ENCODE measurements at regions not wholly inside any gene's neighbourhood (a gene's known extent, or its start where the extent isn't known, plus 50 kb on each side); places are given as distances from the start of the nearest gene placed in this dataset.
"Not testable (repeated sequence)": the region's sequence is repeated elsewhere in the genome, so short reads cannot be mapped to it uniquely, and the experiment has no call there.

- no peak for DNase-seq
These were observed 2672.0 kb upstream of the PCDH20 start for GRCh38 chr13:64087624-64088023.

DNA sequence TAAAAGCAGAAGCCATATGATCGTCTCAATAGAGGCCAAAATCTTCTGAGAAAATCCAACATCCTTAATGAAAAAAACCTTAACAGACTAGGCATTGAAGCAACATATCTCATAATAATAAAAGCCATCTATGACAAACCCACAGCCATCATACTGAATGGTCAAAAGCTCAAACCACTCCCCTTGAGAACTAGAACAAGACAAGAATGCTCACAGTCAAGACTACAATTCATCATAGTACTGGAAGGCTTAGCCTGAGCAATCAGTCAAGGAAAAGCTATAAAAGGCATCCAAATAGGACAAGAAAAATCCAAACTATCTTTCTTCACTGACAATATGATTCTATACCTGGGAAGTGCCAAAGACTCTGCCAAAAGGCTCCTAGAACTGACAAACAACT is 2668.2 kb upstream of the PCDH20 start:
- DNase-seq: no peak

DNA sequence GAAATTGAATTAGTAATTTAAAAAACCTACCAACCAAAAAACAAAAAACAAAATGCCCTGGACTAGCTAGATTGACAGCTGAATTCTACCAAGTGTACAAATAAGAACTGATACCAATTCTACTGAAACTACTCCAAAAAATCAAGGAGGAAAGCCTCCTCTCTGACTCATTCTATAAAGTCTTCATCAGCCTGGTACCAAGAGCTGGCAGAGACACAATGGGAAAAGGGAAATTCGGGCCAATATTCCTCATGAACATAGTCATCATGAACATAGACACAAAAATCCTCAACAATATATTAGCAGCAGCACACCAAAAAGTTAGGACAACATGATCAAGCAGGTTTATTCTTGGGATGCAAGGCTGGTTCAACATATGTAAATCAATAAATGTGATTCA is 2667.7 kb upstream of the PCDH20 start:
- no peak for DNase-seq

- DNase-seq: no peak
These were observed 2662.9 kb upstream of the PCDH20 start for GRCh38 chr13:64078480-64078936.

DNA sequence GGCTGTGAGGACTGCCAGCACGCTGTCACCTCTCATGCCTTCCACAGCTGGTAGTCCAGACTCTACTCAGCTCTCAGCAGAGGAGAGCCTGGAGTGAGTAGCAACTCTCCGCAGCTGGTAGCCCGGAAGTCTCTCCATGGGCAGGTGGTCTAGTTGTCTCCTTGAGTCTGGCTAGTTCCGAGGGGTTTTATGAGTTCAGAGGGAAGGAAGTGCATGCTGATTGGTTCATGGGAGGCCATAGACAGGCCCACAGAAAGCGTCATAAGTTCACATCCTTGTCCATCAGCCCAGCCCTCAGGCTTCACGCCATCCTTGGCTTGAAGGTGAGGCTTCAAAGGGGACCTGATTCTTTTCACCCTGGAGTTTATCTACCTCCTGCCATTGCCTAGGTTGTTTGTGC is 2662.4 kb upstream of the PCDH20 start:
- DNase-seq: no peak

- DNase-seq: not testable (repeated sequence)
These were observed 2661.6 kb upstream of the PCDH20 start for GRCh38 chr13:64077132-64077835.

DNA sequence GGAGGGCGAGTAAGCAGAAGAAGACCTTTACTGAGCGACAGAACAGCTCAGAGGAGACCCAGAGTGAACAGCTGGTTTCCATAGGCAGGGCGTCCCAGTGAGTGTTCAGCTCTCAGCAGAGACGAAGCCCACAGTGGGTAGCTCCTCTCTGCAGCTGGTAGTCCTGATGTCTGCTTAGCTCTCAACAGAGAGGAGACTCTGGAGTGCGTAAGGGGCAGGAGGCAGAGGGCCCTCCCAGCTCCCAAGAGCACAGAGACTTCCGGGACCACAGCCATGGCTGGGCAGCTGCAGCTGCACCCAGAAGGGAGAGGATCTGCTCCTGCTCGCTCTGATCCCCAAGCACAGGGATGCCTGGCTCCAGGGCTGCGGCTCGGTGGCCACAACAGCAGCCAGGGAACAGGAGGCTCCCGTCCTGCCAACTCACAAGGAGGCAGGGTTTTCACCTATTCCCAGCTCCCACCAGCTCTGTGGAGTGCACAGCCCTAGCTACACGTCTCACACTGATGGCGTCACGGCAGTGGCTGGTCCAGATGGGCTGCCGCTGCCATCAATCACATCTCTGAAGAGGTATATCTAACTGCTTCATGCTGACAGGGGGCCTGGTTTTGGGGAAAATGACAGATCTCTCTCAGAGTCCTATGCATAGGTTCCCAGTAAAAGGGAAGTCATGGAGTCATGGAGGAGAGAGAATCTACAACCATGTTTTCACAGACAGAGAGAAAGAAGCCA is 2660.1 kb upstream of the PCDH20 start:
- no peak for DNase-seq

GRCh38 chr13:64074971-64075474 is 2659.4 kb upstream of the PCDH20 start:
- no peak for DNase-seq

DNA sequence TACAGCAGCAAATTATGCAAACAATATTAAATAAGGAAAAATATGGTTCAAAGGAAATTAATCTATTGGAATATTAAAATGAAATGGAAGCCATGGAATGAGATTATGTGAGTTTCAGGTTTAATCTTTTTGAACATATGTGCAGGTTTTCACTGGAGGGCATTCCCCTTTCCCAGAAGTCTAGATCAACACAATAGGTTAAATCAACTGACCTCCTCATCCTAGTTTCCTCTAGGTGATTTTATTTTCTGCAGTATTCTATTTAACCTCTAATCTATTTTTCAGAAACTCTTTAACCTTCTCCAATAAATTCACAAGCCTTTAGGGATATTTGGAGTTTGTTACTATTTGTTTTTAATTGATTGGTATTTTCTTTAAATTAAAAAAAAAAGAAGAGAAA is 2657.6 kb upstream of the PCDH20 start:
- DNase-seq: no peak

GRCh38 chr13:64071352-64071751 is 2655.7 kb upstream of the PCDH20 start:
- no peak for DNase-seq

GRCh38 chr13:64069892-64070291 is 2654.2 kb upstream of the PCDH20 start:
- no peak for DNase-seq

DNA sequence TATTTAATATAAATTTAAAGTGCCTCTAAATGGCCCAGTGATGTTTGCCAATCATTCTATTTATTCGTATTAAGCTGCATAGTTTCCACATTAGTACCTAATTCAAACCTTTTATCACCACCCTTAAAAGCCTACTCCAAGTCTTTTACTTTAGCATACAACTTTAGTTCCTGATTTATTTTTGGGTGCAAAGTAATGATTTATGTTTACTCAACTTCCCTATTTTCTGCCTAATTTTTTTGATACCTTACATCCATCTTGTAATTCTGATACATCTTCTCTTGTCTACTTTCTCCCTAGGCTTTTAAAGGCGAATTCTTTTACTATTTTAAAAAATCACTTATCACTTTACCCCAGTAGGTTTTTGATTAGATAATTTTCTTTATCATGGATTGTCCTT is 2651.1 kb upstream of the PCDH20 start:
- DNase-seq: no peak

- DNase-seq: no peak
These were observed 2646.0 kb upstream of the PCDH20 start for GRCh38 chr13:64061649-64062048.

DNA sequence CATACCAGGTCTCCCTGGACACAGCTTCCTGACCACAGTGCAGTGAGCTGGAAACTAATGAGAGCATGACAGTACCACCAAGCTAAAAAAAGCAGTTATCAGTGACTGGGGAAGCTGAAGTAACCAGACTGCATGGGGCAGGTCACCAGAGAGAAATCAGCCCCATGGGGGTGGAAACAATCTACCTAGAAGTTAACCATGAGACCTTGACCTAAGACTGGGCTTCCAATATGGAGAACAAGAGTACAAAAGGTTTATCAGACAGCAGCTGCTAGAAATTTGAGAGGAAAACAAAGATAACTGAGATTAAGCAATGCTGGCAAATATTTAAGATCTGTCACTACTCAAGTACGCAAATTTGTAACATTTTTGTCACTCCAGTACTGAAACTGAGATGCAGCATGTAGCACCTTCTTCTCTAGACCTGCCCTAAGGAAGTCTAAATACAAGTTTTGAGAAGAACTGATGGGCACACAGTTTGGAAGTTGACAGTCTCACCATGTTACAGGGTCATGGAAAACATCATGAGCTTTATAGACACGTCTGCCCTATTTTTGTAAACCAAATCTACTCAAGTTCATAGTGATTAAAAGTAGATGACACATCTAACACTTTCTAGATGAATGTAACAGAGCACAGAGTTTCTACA is 2641.8 kb upstream of the PCDH20 start:
- no peak for DNase-seq

GRCh38 chr13:64054321-64054720 is 2638.7 kb upstream of the PCDH20 start:
- DNase-seq: no peak

DNA sequence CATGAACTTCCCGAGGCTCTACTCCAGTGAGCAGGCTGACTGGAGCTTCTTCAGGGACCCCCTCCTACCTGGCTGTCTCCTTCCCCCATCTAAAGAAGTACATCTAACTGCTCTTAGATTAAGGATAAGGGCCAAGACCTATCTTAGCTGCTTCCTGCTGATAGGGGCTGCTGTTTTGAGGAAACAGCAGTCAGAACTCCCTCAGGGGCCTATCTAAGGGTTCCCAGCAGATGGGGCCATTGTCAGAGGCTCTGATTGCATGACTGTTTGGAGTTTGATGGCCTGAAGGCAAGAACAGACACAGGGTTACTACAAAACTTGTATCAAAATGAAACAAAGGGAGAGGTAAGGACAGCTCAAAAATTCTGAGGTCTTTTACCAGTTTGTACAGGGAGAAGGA is 2636.9 kb upstream of the PCDH20 start:
- no peak for DNase-seq

DNA sequence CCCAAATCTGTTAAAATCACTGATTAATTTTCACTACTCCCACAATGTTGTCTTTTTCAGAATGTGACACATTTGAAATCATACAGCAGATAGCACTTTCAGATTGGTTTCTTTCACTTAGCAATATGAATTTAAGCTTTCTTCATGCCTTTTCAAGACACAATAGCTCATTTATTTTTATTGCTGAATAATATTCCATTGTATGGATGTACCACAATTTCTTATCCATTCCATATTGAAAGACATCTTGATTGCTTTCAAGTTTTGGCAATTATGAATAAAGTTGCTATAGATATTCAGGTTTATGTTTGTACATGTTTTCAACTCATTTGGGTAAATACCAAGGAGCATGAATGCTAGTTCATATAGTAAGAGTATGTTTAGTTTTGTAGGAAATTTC is 2635.6 kb upstream of the PCDH20 start:
- no peak for DNase-seq

- DNase-seq: no peak
These were observed 2625.6 kb upstream of the PCDH20 start for GRCh38 chr13:64041296-64041695.

DNA sequence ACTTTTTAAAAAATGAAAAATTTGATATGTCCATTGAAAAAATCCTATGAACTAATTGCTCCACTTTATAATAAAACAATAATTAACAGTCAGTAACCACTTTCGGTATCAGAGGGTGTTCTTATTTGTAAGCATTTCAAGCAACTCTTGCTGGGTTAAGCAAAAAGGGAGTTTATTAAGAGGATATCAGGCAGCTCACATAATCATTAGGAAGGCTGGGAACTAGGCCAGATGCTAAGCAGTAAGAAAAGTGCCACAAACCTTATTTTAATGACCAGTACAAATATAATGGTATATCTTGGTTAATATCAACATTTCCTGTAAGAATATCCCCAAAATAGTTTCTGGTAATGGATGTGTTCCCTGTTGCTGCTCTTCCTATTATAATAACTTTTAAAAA is 2618.3 kb upstream of the PCDH20 start:
- no peak for DNase-seq

DNA sequence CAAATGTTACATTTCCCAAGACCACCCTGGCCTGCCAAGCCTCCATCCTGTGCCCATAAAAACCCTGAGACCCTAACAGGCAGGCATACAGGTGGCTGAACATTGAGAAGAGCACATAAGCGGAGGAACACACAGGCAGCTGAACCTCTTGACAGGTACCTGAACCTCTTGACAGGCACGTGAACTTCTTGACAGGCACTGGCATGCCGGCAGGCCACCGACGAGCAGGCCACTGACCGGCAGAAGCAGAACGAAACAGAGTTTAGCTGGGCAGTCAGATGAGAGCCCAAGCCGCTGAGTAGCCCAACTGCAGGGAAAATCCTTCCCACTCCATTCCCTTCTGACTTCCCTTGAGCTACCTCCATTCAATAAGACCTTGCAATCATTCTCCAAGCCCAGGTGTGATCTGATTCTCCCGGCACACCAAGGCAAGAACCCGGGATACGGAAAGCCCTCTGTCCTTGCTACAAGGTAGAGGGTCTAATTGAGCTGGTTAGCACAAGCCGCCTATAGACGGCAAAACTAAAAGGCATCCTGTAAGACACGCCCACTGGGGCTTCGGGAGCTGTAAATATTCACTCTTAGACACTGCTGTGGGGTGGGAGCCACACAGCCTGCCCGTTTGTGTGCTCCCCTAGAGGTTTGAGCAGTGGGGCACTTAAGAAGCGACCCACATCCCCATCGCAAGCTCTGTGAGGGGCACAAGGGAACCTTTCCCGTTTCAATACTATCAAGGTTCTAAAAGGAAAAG is 2613.9 kb upstream of the PCDH20 start:
- DNase-seq: no peak

DNA sequence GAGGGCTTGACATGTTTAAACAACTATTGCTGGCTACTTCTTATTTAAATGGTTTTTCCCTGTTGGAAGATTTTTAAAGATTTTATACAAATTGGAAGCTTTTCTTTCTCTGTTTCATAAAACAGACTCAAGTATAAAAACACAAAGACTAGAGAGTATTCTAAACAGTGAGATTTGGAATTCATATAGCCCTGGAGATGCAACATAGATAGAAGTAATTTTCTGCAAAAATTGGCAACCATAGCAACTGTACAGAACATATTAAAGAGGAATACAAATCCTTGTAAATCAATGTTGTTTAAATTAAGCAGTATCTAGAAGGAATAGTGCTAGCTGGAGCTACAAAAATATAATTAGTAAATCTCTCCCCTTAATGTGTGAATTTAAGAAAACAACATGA is 2612.9 kb upstream of the PCDH20 start:
- no peak for DNase-seq

DNA sequence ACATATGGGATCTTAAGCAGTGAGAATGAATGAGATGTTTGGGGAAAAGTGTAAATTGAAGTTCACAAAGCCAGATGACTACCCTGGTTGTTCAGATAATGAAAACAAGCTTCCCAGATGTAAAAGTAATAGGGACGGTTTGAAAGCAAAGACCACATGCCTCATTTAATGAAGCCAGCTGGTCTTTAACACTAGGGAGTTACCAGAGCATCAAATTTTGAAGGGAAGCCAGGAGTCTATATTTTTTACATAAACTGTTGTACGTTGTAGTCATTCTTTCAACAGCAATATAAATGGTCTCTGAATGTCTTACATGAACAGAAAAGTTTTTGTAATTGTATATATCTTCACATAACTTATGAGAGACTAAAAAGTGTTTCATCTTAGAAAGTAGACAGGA is 2604.5 kb upstream of the PCDH20 start:
- no peak for DNase-seq

- no peak for DNase-seq
These were observed 2591.7 kb upstream of the PCDH20 start for GRCh38 chr13:64007339-64007738.
